ENCODE measurements at regions not wholly inside any gene's neighbourhood (a gene's known extent, or its start where the extent isn't known, plus 50 kb on each side); places are given as distances from the start of the nearest gene placed in this dataset.

- H3K9me3 ChIP-seq, result no peaks in the 10 kb centered on the region
- H3K27me3 ChIP-seq, result no peaks in the 10 kb centered on the region
- TF ChIP-seq POLR2A (IDR thresholded peaks at IDR 0.05), result no peak
- no peak for TF ChIP-seq CTCF (IDR thresholded peaks at IDR 0.05)
- no peak for TF ChIP-seq EP300 (IDR thresholded peaks at IDR 0.05)
- H3K4me1 ChIP-seq (ENCODE audit: insufficient read depth), result peaks cover 4% of the 10 kb centered on the region
- no peak overlapping the region for H3K27ac ChIP-seq
- DNase-seq, result no peak
- 18 to 47% (median 37%) methylated on average over 5 of the region's 5 CpGs for WGBS, 3 donors
- no peaks in the 10 kb centered on the region for H3K36me3 ChIP-seq
- intact Hi-C loops (cut with DNase I), result loop anchor here in 1 of 4 donors (10.0 kb wide), 1 partner anchor 1486 kb away; no protein-coding TSS in a partner anchor
- no peak overlapping the region for H3K4me3 ChIP-seq
Observed at GRCh38 chr1:219810451-219810850, 117.9 kb downstream of the SLC30A10 start.

- Histone ChIP-seq H3K27me3 (no peaks in the 10 kb centered on the region), H3K4me3 (no peak overlapping the region), H3K9me3 (no peaks in the 10 kb centered on the region), H3K36me3 (no peaks in the 10 kb centered on the region), H3K27ac (no peak overlapping the region), H3K4me1 (ENCODE audit: insufficient read depth) (peaks cover 4% of the 10 kb centered on the region)
- intact Hi-C loops (cut with DNase I), result no loop called here
- no peak for DNase-seq
- WGBS, 3 donors, result 90 to 96% (median 92%) methylated on average over 7 of the region's 7 CpGs
- TF ChIP-seq POLR2A (IDR thresholded peaks at IDR 0.05), result no peak
Observed at GRCh38 chr1:219808790-219809189, 119.6 kb downstream of the SLC30A10 start.

- no peaks in the 10 kb centered on the region for H3K36me3 ChIP-seq
- H3K9me3 ChIP-seq, result no peaks in the 10 kb centered on the region
- no peaks in the 10 kb centered on the region for H3K27me3 ChIP-seq
- no peak overlapping the region for H3K27ac ChIP-seq
- no peaks in the 10 kb centered on the region for H3K4me1 ChIP-seq (ENCODE audit: insufficient read depth)
- H3K4me3 ChIP-seq, result no peak overlapping the region
- WGBS, 3 donors, result 86 to 92% (median 88%) methylated on average over 2 of the region's 2 CpGs
- no peak for DNase-seq
- no peak for TF ChIP-seq CTCF (IDR thresholded peaks at IDR 0.05)
- no peak for TF ChIP-seq POLR2A (IDR thresholded peaks at IDR 0.05)
- TF ChIP-seq EP300 (IDR thresholded peaks at IDR 0.05), result no peak
- intact Hi-C loops (cut with DNase I), result no loop called here
Observed at GRCh38 chr1:219806642-219807041, 121.7 kb downstream of the SLC30A10 start.

GRCh38 chr1:219806020-219806419 is 122.3 kb downstream of the SLC30A10 start:
- Histone ChIP-seq H3K9me3 (no peaks in the 10 kb centered on the region), H3K4me3 (no peak overlapping the region), H3K27me3 (no peaks in the 10 kb centered on the region), H3K27ac (no peak overlapping the region), H3K4me1 (ENCODE audit: insufficient read depth) (no peaks in the 10 kb centered on the region), H3K36me3 (no peaks in the 10 kb centered on the region)
- intact Hi-C loops (cut with DNase I), result no loop called here
- DNase-seq, result no peak
- 74 to 98% (median 88%) methylated on average over 4 of the region's 4 CpGs for WGBS, 3 donors
- no peak for TF ChIP-seq CTCF (IDR thresholded peaks at IDR 0.05)
- TF ChIP-seq POLR2A (IDR thresholded peaks at IDR 0.05), result no peak
- TF ChIP-seq EP300 (IDR thresholded peaks at IDR 0.05), result no peak

- TF ChIP-seq POLR2A (IDR thresholded peaks at IDR 0.05), result no peak
- TF ChIP-seq CTCF (IDR thresholded peaks at IDR 0.05), result no peak
- TF ChIP-seq EP300 (IDR thresholded peaks at IDR 0.05), result no peak
- Histone ChIP-seq H3K27me3 (no peaks in the 10 kb centered on the region), H3K27ac (no peak overlapping the region), H3K4me1 (ENCODE audit: insufficient read depth) (no peaks in the 10 kb centered on the region), H3K36me3 (no peaks in the 10 kb centered on the region), H3K4me3 (no peak overlapping the region), H3K9me3 (no peaks in the 10 kb centered on the region)
- 51 to 67% (median 53%) methylated on average over 6 of the region's 6 CpGs for WGBS, 3 donors
- no peak for DNase-seq
- intact Hi-C loops (cut with DNase I), result no loop called here
Observed at GRCh38 chr1:219805191-219805590, 123.2 kb downstream of the SLC30A10 start.

Data from ovary (tissue), 7 donors.